Nephron (organoid): ENCODE measurements at regions not wholly inside any gene's neighbourhood (a gene's known extent, or its start where the extent isn't known, plus 50 kb on each side); places are given as distances from the start of the nearest gene placed in this dataset.

Source experiments
- H3K27ac Mint-ChIP-seq, 3 experiments: 2 replicates each; pipeline ENCODE4 v1.8.0; 2020; ENCODE audit warnings: mixed read lengths in 3 of 3, mild to moderate bottlenecking in 2 of 3, moderate library complexity in 1 of 3
- H3K27me3 Mint-ChIP-seq: 2 replicates; pipeline ENCODE4 v1.8.0; 2021; ENCODE audit warnings: low read depth, mild to moderate bottlenecking, moderate library complexity, mixed read lengths
- H3K36me3 Mint-ChIP-seq: 2 replicates; pipeline ENCODE4 v1.8.0; 2020; ENCODE audit warnings: low read depth, mixed read lengths
- H3K4me1 Mint-ChIP-seq: 2 replicates; pipeline ENCODE4 v1.8.0; 2020; ENCODE audit warnings: mixed read lengths
- H3K4me3 Mint-ChIP-seq, 3 experiments: 2 replicates each; pipeline ENCODE4 v1.8.0; 2020; ENCODE audit warnings: mild to moderate bottlenecking in 3 of 3, mixed read lengths in 3 of 3, moderate library complexity in 2 of 3
- H3K9me3 Mint-ChIP-seq: 2 replicates; pipeline ENCODE4 v1.8.0; 2020; ENCODE audit warnings: mixed read lengths
- CTCF ChIP-seq, 3 experiments: fragments of 200-600 bp; sonication (generic); IDR thresholded peaks; one replicate each; pipeline ENCODE4 v1.5.0; 2021; ENCODE audit warnings: antibody characterized with exemption in 3 of 3; ENCODE audit not compliant: unreplicated experiment in 3 of 3

- no peak for TF ChIP-seq CTCF (IDR thresholded peaks at IDR 0.05; ENCODE audit: unreplicated experiment in 3 of 3)
- no peak overlapping the region for H3K4me3 Mint-ChIP-seq
- H3K27me3 Mint-ChIP-seq = peaks cover under 1% of the 10 kb centered on the region
- H3K27ac Mint-ChIP-seq = no peak overlapping the region
- H3K36me3 Mint-ChIP-seq = no peaks in the 10 kb centered on the region
- H3K9me3 Mint-ChIP-seq = no peaks in the 10 kb centered on the region
- peaks cover 13% of the 10 kb centered on the region for H3K4me1 Mint-ChIP-seq
These were observed 380.4 kb upstream of the POU3F3 start for GRCh38 chr2:104473546-104473945.

- Mint-ChIP-seq H3K36me3 (no peaks in the 10 kb centered on the region), H3K27me3 (peaks cover 4% of the 10 kb centered on the region), H3K4me3 (no peak overlapping the region), H3K9me3 (no peaks in the 10 kb centered on the region), H3K27ac (peak overlapping the region in 1 of 3 experiments; percentile 26), H3K4me1 (peaks cover 13% of the 10 kb centered on the region)
- no peak for TF ChIP-seq CTCF (IDR thresholded peaks at IDR 0.05; ENCODE audit: unreplicated experiment in 3 of 3)
These were observed 379.2 kb upstream of the POU3F3 start for GRCh38 chr2:104474716-104475115.

GRCh38 chr2:104476075-104476474 lies 377.8 kb upstream of the POU3F3 start:
- Mint-ChIP-seq H3K36me3 (no peaks in the 10 kb centered on the region), H3K4me1 (peaks cover 13% of the 10 kb centered on the region), H3K9me3 (no peaks in the 10 kb centered on the region), H3K27ac (no peak overlapping the region), H3K4me3 (no peak overlapping the region), H3K27me3 (peaks cover 4% of the 10 kb centered on the region)
- no peak for TF ChIP-seq CTCF (IDR thresholded peaks at IDR 0.05; ENCODE audit: unreplicated experiment in 3 of 3)

- H3K36me3 Mint-ChIP-seq = no peaks in the 10 kb centered on the region
- no peaks in the 10 kb centered on the region for H3K9me3 Mint-ChIP-seq
- no peak overlapping the region for H3K4me3 Mint-ChIP-seq
- peak overlapping the region in 1 of 3 experiments; percentile 47 for H3K27ac Mint-ChIP-seq
- peaks cover 13% of the 10 kb centered on the region for H3K4me1 Mint-ChIP-seq
- peaks cover 4% of the 10 kb centered on the region for H3K27me3 Mint-ChIP-seq
- TF ChIP-seq CTCF (IDR thresholded peaks at IDR 0.05; ENCODE audit: unreplicated experiment in 3 of 3) = no peak
These were observed 377.3 kb upstream of the POU3F3 start for GRCh38 chr2:104476563-104476988.

- Mint-ChIP-seq H3K9me3 (no peaks in the 10 kb centered on the region), H3K4me3 (no peak overlapping the region), H3K36me3 (no peaks in the 10 kb centered on the region), H3K4me1 (no peaks in the 10 kb centered on the region), H3K27ac (no peak overlapping the region), H3K27me3 (peaks cover 7% of the 10 kb centered on the region)
- no peak for TF ChIP-seq CTCF (IDR thresholded peaks at IDR 0.05; ENCODE audit: unreplicated experiment in 3 of 3)
These were observed 372.6 kb upstream of the POU3F3 start for GRCh38 chr2:104481341-104481740.

- TF ChIP-seq CTCF (IDR thresholded peaks at IDR 0.05; ENCODE audit: unreplicated experiment in 3 of 3) = no peak
- Mint-ChIP-seq H3K9me3 (no peaks in the 10 kb centered on the region), H3K27ac (no peak overlapping the region), H3K4me3 (no peak overlapping the region), H3K36me3 (no peaks in the 10 kb centered on the region), H3K27me3 (peaks cover 4% of the 10 kb centered on the region), H3K4me1 (no peaks in the 10 kb centered on the region)
These were observed 366.5 kb upstream of the POU3F3 start for GRCh38 chr2:104487366-104487765.
